Endodermal cell (in vitro differentiated cells): ENCODE measurements at regions not wholly inside any gene's neighbourhood (a gene's known extent, or its start where the extent isn't known, plus 50 kb on each side); places are given as distances from the start of the nearest gene placed in this dataset.

Experiments used
- DNase-seq: peaks from one replicate; pipeline ENCODE4 v3.0.0-alpha.2; 2017
- H3K27ac ChIP-seq: 2 replicates; pipeline ENCODE4 v1.5.1; 2013; ENCODE audit warnings: mild to moderate bottlenecking, low read depth, low read length, moderate library complexity
- H3K27me3 ChIP-seq: 2 replicates; pipeline ENCODE4 v1.6.1; 2013; ENCODE audit warnings: mild to moderate bottlenecking, low read length, moderate library complexity; ENCODE audit not compliant: insufficient read depth, control insufficient read depth, poor library complexity, severe bottlenecking
- H3K36me3 ChIP-seq: 2 replicates; pipeline ENCODE4 v1.7.0; 2013; ENCODE audit warnings: mild to moderate bottlenecking, low read length, moderate library complexity; ENCODE audit not compliant: control insufficient read depth, insufficient read depth
- H3K4me1 ChIP-seq: one replicate; pipeline ENCODE4 v1.7.0; 2013; ENCODE audit warnings: low read length; ENCODE audit not compliant: control insufficient read depth, insufficient read depth
- H3K4me3 ChIP-seq: 2 replicates; pipeline ENCODE4 v1.5.1; 2013; ENCODE audit warnings: mild to moderate bottlenecking, low read length, moderate library complexity
- H3K9ac ChIP-seq: 2 replicates; pipeline ENCODE4 v1.6.1; 2013; ENCODE audit warnings: mild to moderate bottlenecking, low read length, moderate library complexity; ENCODE audit not compliant: poor library complexity, severe bottlenecking; ENCODE audit errors: extremely low read depth
- H3K9me3 ChIP-seq: 2 replicates; pipeline ENCODE4 v1.6.1; 2013; ENCODE audit warnings: mild to moderate bottlenecking, low read length, moderate library complexity; ENCODE audit not compliant: control insufficient read depth
- H3K27ac Mint-ChIP-seq: 2 replicates; pipeline ENCODE4 v1.8.0; 2020; ENCODE audit warnings: mixed read lengths
- H3K27me3 Mint-ChIP-seq: 2 replicates; pipeline ENCODE4 v1.8.0; 2021; ENCODE audit warnings: mild to moderate bottlenecking, mixed read lengths; ENCODE audit not compliant: insufficient read depth
- H3K36me3 Mint-ChIP-seq: 2 replicates; pipeline ENCODE4 v1.8.0; 2020; ENCODE audit warnings: low read depth, mixed read lengths
- H3K4me1 Mint-ChIP-seq: 2 replicates; pipeline ENCODE4 v1.8.0; 2020; ENCODE audit warnings: mixed read lengths
- H3K4me3 Mint-ChIP-seq: 2 replicates; pipeline ENCODE4 v1.8.0; 2020; ENCODE audit warnings: mild to moderate bottlenecking, moderate library complexity, mixed read lengths
- H3K9me3 Mint-ChIP-seq: 2 replicates; pipeline ENCODE4 v1.8.0; 2020; ENCODE audit warnings: mild to moderate bottlenecking, mixed read lengths
- CTCF ChIP-seq: fragments of 200-600 bp; sonication (generic); conservative IDR thresholded peaks from 2 replicates; pipeline ENCODE4 v1.5.0; 2021; ENCODE audit warnings: antibody characterized with exemption, mild to moderate bottlenecking
- WGBS, 2 experiments: methylation state at CpG; one replicate each; pipeline versions ENCODE4 v1.1.5 to v1.1.7; 2013; ENCODE audit warnings: missing lambda C conversion rate in 2 of 2, mixed read lengths in 1 of 2; ENCODE audit not compliant: insufficient coverage in 1 of 2, insufficient read length in 1 of 2; 5-methylcytosine and 5-hydroxymethylcytosine counted together

DNA sequence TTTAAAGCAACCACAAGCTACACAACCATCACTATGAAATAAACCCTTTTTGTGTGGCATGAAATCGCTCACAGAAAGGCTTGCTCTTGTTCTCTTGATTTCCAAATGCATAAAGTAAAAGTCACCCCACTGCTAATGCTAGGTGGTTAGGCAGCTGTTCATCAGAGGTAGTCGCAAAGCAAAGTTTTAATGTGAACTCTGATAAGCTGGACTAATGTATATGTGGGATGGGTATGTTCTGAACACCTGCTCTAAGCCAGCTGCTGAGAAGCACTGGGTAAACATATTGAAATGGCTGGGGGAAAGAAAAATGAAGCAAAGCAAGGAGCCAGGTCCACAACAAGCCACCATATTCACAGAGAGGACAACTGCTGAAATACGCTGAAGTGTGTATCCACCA is 142.3 kb downstream of the KLF12 start:
- TF ChIP-seq CTCF = no peak
- 93 to 97% methylated on average over 3 of the region's 3 CpGs for WGBS, 2 experiments
- DNase-seq = no peak
- Histone ChIP-seq H3K4me3 (no peak overlapping the region), H3K9me3 (no peaks in the 10 kb centered on the region), H3K4me1 (no peaks in the 10 kb centered on the region), H3K27ac (no peak overlapping the region), H3K9ac (no peak overlapping the region), H3K36me3 (no peaks in the 10 kb centered on the region), H3K27me3 (peaks cover 18% of the 10 kb centered on the region)
- Mint-ChIP-seq H3K4me1 (peaks cover 6% of the 10 kb centered on the region), H3K27me3 (peaks cover 8% of the 10 kb centered on the region), H3K27ac (no peak overlapping the region), H3K9me3 (no peaks in the 10 kb centered on the region), H3K4me3 (no peak overlapping the region), H3K36me3 (peaks cover 2% of the 10 kb centered on the region)

GRCh38 chr13:73991384-73991783 is 142.8 kb downstream of the KLF12 start:
- Mint-ChIP-seq H3K4me1 (peaks cover 10% of the 10 kb centered on the region), H3K27ac (no peak overlapping the region), H3K36me3 (peaks cover 2% of the 10 kb centered on the region), H3K27me3 (peaks cover 11% of the 10 kb centered on the region), H3K9me3 (no peaks in the 10 kb centered on the region), H3K4me3 (no peak overlapping the region)
- no peak overlapping the region for H3K27ac ChIP-seq
- 86 to 95% methylated on average over 1 of the region's 1 CpG for WGBS, 2 experiments
- H3K9ac ChIP-seq = no peak overlapping the region
- no peaks in the 10 kb centered on the region for H3K36me3 ChIP-seq
- H3K4me1 ChIP-seq = no peaks in the 10 kb centered on the region
- no peak for DNase-seq
- TF ChIP-seq CTCF = no peak
- H3K4me3 ChIP-seq = no peak overlapping the region
- H3K9me3 ChIP-seq = no peaks in the 10 kb centered on the region
- H3K27me3 ChIP-seq = peaks cover 18% of the 10 kb centered on the region

- TF ChIP-seq CTCF = no peak
- Histone ChIP-seq H3K9me3 (no peaks in the 10 kb centered on the region), H3K9ac (no peak overlapping the region), H3K36me3 (no peaks in the 10 kb centered on the region), H3K4me1 (peaks cover 3% of the 10 kb centered on the region), H3K27ac (no peak overlapping the region), H3K27me3 (peaks cover 27% of the 10 kb centered on the region), H3K4me3 (no peak overlapping the region)
- no peaks in the 10 kb centered on the region for H3K9me3 Mint-ChIP-seq
- no peak overlapping the region for H3K27ac Mint-ChIP-seq
- peaks cover 22% of the 10 kb centered on the region for H3K4me1 Mint-ChIP-seq
- H3K27me3 Mint-ChIP-seq = peaks cover 18% of the 10 kb centered on the region
- no peak for DNase-seq
- WGBS, 2 experiments = 76 to 84% methylated on average over 4 of the region's 4 CpGs
- H3K36me3 Mint-ChIP-seq = peaks cover 2% of the 10 kb centered on the region
- H3K4me3 Mint-ChIP-seq = no peak overlapping the region
Observed at GRCh38 chr13:73989244-73989843, 144.9 kb downstream of the KLF12 start.
